Skin of body (tissue), 1 donor: ENCODE measurements at regions not wholly inside any gene's neighbourhood (a gene's known extent, or its start where the extent isn't known, plus 50 kb on each side); places are given as distances from the start of the nearest gene placed in this dataset.

Experiments used
- DNase-seq: peaks from one replicate; lab custom pipeline; 2025; lab: John Stamatoyannopoulos, UW

- DNase-seq: no peak
These were observed 134.8 kb upstream of the SLC24A3 start for GRCh38 chr20:19077370-19078220.

DNA sequence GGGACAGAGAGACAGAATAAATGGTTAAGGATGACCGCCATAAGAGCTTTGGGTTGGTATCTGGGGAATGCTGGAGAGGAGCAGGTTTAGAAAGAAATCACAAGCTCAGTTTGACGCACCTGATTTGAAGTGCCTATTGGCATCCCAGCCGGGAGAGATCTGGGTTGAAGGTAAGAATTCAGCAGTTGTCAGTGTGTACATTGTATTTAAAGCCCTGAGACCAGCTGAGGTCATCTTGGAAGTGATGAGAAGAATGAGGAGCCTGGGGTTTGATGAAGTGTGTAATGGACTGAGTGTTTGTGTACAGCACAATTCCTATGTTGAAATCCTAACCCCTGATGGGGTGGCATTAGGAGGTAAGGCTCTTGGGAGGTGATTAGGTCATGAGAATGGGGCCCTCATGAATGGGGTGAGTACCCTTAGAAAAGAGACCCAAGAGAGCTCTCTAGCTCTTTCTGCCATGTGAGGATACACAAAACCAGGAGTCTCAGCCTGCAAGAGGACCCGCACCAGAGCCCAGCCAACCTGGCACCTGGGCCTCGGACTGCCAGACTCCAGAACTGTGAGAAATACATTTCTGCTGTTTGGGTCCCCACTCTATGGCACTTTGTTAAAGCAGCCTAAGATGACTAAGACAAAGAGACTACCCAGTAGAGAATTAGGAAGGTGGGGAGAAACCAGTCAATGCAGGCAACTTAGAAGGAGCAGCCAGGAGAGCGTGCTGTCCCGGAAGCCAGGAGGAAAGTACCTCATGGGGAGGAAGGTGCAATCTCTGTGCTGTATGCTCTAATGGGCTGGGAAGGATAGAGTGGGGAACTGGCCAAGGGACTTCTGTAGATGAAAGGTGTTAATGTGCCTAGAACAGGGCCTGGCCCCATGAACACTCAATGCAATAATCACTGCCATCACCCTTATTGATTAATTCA is 133.7 kb upstream of the SLC24A3 start:
- no peak for DNase-seq

- no peak for DNase-seq
These were observed 132.7 kb upstream of the SLC24A3 start for GRCh38 chr20:19079536-19080299.

- no peak for DNase-seq
These were observed 130.5 kb upstream of the SLC24A3 start for GRCh38 chr20:19081937-19082336.

DNA sequence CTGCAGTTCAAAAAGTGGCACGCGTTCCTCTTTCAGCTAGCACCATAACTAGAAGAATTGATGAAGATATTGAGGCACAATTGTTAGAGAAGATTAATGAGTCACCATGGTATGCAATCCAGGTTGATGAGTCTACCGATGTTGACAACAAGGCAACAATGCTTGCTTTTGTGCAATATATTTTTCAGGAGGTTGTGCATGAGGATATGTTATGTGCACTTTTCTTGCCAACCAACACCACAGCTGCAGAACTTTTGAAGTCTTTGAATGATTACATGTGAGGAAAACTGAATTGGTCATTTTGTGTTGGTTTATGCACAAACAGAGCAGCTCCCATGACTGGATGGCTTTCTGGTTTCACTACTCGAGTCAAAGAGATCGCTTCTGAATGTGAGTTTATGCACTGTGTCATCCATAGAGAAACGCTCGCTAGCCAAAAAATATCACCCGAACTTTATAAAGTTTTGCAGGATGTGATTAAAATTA is 129.3 kb upstream of the SLC24A3 start:
- DNase-seq: no peak

DNA sequence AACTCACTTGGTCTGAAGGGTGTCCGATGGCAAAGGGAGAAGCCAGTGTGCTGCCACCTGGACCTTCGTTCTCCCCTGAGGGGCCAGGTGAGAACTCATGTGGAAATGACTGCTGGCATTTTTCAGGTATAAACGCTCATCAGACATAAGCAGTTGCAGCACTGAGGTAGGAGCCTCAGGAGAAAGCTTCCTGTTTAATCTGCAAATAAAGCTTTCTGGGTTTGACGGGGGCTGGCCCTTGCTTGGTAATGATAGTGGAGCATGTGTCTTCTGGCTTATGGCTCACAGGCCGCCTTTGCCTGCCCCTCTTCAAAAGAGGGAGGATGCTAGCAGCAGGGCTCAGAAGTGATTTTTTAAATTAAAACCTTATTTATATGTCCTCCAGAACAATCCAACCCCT is 122.1 kb upstream of the SLC24A3 start:
- no peak for DNase-seq

DNA sequence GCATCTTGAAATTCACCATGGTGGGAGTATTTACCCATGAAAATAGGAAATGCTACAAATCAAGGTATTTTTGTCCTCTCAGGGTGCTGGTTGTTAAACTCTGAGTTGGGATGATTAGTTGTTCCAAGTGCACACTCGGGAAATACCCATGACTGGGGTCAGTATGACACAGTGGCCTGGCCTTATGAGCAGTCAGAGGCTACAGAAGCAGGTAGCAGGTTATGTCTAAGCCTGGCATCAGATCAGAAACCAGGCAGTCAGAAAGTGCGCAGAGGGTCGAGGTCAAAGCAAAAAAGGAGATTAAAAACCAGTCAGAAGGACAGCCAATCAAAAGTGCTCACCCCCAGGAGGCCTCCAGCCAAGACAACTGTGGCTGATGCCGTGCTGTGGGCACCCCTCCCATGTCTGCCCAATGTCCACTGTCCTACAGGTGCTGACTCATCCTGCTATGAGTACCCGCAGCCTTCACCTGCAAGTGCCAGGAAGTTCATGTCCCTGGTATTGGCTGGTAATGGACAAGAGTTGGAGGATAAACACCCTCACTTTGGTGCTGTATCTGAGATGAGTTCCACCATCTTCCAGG is 117.4 kb upstream of the SLC24A3 start:
- DNase-seq: no peak

- DNase-seq: no peak
These were observed 116.7 kb upstream of the SLC24A3 start for GRCh38 chr20:19095762-19096161.

DNA sequence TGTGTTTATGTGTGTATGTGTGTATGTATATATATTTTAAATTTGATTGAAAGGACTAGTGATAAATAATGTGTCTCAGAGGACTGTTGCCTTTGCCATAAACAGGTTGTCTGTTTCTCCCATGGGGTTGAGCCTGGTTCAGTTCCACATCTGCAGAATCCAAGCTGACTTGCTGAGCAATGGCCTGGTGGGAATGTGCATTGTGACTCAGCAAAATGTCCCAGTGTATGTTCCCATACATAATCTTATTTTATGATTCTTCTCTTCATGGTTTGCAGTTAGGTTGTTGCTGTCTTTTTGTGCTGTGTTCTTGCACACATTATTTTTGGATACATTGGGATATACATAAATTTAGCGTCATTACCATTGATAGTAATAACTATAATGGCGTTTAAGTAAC is 115.6 kb upstream of the SLC24A3 start:
- no peak for DNase-seq

DNA sequence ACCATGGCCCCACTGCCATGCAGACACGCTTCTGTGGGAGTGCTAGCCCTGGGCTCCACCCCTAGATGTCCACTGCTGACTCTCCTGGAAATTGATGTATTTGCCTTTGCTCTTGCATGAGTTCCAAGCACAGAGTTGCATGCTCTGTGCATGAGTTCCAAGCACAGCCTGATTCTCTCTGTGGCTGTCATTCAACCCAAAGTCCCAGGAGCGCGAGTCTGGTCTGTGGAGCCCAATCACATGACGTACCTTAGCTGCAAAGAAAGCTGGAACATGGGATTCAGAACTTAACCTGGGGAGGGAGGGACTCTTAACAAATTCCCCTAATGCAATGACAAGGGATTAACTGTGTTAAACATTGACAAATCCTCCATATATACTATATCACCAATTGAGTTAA is 114.3 kb upstream of the SLC24A3 start:
- DNase-seq: no peak

DNA sequence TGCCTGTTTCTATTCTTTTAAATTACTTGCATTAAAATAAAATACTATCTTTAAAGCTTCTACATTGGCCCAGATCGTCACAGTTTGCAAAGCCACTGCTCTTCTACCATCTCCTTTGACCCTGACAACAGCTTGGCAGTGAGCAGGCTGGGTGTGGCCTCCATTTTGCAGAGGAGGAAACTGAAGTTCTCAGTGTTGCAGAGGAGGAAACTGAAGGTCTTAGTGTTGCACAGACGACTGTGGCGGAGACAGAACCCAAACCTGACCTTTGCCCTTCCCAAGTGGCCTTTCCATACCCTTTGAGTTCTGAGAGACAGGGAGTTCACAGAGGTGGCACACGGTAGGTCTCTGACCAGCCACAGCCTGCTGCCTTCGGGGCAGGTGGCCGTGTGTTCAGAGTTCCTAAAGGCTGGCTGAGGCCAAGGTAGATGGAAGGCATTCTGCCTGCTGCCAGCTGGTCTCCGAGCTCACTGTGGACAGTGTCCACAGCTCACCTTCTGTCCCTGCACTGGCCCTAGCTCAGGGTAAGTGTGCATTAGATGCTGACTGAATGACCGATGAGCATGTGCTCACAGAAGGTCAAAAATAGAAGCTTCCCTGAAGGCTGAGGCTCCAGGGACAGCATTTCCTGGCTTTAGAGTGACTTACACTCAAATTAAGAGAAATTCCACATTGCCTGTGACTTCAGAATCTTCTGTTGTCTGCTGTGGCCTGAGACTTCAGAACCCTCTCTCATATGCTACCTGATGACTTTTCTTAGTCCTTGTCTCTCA is 113.5 kb upstream of the SLC24A3 start:
- DNase-seq: no peak

DNA sequence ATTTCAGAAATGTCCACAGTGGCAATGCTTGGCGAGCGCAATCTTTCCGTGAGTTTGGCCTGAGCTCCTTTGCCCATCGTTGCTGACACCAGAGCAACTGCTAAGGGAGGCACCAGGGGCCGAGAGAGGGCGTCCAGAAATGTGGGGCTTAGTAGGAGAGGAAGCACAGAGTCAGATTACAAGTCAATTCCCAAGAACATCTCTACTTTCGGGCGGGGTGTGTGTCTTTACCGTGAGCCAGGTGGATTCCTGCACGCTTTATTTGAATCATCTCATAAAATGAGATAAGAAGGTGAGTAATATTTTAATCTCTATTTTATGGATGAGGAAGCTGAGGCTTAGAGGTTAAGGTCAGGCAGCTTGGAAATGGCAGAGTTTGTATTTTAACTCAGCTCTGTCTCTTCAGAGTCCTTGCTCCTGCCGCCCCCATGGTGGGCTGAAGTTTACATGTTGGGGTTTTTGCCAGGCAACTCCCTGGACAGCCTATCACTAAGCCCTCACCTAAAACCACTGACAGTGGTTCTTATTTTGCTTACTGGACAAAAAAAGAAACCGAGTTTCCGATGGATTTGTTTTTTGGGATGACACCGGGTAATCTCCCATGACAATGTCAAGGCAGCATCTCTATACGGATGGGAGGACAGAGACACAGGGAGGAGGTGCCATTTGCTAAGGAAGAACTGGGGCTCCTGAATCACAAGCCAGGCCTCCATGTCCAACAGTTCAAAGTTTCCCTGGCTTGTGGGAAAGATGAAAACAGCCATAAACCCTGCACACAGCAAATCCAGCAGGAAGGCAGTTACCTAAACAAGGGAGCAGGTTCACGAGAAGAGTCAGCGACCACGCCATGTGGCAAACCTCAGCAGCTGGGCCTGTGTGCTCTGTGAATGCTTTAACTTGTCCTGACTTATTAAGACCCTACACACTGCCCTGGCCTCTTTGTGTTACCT is 112.6 kb upstream of the SLC24A3 start:
- no peak for DNase-seq

GRCh38 chr20:19100975-19101374 is 111.5 kb upstream of the SLC24A3 start:
- no peak for DNase-seq

GRCh38 chr20:19104186-19104585 is 108.3 kb upstream of the SLC24A3 start:
- no peak for DNase-seq

GRCh38 chr20:19108155-19108554 is 104.3 kb upstream of the SLC24A3 start:
- DNase-seq: no peak

DNA sequence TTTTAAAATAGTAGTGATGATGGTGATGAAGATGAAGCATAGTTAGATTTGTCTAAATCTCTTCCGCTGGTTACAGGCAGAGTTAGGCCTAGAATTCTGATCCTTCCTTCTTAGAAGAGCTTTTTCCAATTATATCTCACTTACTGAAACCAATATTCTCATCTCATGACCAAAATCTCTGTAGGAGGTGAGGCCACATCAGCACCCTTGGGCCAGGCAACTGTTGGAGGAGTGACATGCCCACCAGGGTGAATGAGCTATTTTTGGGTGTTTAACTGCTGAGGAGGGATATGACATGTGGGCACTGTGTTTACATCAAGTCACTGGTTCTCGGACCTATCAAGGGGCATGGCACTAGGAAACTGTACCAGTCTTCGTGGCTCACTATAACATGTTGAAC is 102.2 kb upstream of the SLC24A3 start:
- DNase-seq: no peak

GRCh38 chr20:19110881-19111460 is 101.5 kb upstream of the SLC24A3 start:
- peak; percentile 58 for DNase-seq

- DNase-seq: peak; percentile 26
These were observed 99.6 kb upstream of the SLC24A3 start for GRCh38 chr20:19112828-19113227.
